GM21529 (cell line): ENCODE measurements at regions not wholly inside any gene's neighbourhood (a gene's known extent, or its start where the extent isn't known, plus 50 kb on each side); places are given as distances from the start of the nearest gene placed in this dataset.
A peak's percentile ranks its signal among the peaks of the same experiment; 100 is the strongest.
"Not testable (repeated sequence)": the region's sequence is repeated elsewhere in the genome, so short reads cannot be mapped to it uniquely, and the experiment has no call there.

Source experiments
- ATAC-seq: cut with Tn5 transposase; IDR thresholded peaks from one replicate; pipeline ENCODE4 v1.9.1; 2021; ENCODE audit not compliant: unreplicated experiment

DNA sequence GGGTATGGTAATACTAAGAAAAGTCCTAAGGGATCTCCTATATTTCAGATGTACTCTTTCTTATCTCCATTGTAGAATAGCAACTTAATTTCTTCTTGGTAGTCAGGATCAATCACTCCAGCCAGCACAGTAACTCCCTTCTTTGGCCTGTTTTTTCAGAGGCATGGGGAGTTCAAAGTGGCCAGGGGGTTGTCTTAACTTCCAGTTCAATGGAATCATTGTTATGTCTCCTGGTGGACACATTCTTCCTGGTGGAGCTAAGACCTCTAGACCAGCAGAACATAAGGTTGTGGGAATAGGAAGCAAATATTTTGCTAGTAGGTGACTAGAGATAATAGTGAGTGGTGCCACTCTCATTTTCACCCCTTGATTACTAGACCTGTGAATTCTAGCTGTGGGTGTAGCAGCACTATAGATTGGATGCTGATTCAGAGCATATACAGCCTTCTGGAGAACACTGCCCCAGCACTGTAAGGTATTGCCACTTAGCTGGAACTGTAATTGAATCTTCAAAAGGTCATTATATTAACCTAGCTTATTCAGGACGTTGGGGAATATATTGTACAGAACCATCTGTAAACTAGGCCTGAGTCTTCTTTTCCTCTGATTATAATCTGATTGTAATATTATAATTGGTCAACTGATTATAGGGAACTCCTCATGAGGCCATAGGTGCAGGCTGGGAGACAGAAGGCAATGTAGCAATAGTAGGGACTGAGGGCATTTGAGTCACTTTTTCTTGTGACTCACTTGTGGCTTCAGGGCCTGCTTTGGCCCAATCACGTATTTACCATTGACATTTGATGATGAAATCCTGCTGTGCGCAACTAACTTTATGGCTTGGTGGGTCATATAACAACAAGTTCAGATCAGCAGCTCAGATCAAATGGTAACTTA lies 60.2 kb upstream of the ATP2B1 start:
- no peak for ATAC-seq

DNA sequence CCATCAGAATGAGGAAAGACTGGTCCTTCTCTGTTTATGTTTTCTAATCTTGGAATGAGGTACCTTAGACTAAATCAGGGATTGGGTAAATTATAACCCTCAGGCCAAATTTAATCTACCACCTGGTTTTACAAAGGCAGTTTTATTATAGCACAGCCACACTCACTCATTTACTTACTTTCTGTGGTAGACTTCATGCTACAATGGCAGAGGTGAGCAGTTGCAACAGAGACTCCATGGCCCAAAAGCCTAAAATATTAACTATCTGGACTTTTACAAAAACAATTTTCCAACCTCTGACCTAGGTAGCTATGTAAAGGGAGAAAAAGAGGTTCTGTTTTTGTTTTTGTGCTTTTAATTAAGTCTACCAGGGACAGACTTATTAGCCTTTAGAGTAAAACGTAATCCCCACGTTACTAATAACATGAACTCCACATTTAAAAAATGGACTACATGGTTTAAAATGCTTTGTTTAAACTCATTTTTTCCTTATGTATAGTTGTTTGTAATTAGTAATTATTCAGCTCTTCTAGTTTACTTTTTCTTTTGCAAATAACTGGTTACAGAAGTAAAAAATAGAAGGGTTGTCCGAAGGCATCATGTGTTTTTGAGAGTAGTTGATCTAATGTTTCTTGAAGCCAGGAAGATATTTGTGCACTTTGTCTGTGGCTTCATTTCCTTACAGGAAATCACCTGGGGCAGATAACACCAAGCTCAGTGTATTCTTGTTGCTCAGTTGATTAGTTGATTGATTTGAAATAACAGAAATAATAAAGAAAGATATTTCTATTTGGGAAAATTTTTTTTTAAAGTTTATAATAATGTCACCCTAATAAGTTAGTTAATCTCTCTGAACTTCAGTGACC lies 57.6 kb upstream of the ATP2B1 start:
- ATAC-seq, result peak; percentile 87

DNA sequence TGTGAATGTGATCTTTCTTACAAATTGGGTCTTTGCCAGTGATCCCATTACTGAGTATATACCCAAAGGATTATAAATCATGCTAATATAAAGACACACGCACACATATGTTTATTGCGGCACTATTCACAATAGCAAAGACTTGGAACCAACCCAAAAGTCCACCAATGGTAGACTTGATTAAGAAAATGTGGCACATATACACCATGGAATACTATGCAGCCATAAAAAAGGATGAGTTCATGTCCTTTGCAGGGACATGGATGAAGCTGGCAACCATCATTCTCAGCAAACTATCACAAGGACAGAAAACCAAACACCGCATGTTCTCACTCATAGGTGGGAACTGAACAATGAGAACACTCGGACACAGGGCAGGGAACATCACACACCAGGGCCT lies 55.5 kb upstream of the ATP2B1 start:
- ATAC-seq, result not testable (repeated sequence)

DNA sequence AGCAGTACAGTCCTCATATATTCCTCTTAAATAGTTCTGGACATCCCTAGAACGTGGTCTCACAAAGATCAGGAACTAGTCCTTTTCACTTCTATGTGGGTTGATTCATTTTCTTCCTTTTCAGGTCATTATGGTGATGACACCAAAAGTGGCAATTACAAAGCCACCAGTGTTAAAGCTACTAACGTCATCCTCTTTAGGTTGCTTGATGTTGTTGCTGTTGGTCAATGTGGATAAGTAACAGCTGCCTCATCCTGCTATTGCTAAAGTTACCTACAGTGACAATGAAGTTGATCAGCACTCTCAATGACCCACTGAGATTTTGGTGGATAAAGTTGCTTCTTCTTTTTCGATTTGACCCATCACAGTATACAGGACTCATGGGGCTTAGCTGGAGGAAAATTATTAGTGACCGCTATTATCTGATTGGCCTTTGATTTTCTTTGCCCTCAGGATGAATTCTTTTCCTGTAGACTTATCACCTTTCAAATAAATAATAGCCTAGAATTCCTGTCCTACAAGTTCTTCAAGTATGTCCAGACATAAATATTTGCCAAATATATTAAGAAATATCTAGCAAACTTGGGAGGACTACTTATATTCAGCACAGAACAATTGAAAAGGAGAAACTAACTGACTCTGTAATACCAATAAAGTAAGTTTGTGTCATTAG lies 54.0 kb upstream of the ATP2B1 start:
- no peak for ATAC-seq

DNA sequence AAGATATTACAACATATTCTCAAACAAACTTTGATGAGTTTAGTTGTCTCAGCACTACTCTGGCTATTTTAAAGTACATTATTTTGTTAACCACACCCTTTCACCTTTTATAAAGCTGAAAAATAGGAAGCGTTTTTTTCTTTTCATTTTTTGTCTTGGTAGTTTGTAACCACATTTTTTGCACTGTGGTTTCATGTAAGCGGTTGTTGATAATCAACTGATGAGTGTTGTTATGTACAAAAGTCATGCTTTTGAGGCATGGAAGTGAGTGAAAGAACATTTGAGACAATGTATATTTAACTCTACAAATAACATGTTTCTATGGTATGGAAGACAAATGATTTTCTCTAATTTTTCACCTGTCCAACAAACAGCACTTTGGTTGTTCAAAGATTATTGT lies 52.1 kb upstream of the ATP2B1 start:
- ATAC-seq, result no peak
